Mesenteric fat pad (tissue), 1 donor: ENCODE measurements at regions not wholly inside any gene's neighbourhood (a gene's known extent, or its start where the extent isn't known, plus 50 kb on each side); places are given as distances from the start of the nearest gene placed in this dataset.

Experiments
- DNase-seq: peaks from one replicate; pipeline ENCODE4 v3.0.0-alpha.2; 2020; ENCODE audit warnings: low spot score
- donor health status: DM: yes; HTN: yes; CAD: no.

GRCh38 chr5:103638979-103639378, 76.4 kb upstream of the NUDT12 start:
- DNase-seq, result no peak

- no peak for DNase-seq
Observed at GRCh38 chr5:103624675-103625074, 62.1 kb upstream of the NUDT12 start.

DNA sequence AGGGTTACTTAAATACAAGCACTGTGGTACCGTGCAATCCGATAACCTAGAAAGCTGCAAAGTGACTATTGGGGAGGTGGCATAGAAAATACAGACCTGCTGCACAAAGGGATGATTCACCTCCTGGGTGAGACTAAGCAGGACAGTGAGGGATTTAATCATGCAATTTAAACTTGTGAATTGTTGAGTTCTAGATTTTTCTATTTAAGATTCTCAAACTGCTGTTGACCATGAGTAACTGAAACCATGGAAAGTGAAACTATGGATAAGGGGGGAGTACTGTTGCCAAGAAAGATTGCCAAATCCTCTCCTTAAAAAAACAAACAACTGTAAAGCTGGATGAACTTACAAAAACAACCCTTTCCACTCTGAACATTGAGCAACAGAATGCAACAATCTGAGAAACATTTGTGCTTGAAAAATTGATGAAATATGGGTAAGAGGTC, 61.5 kb upstream of the NUDT12 start:
- no peak for DNase-seq

DNA sequence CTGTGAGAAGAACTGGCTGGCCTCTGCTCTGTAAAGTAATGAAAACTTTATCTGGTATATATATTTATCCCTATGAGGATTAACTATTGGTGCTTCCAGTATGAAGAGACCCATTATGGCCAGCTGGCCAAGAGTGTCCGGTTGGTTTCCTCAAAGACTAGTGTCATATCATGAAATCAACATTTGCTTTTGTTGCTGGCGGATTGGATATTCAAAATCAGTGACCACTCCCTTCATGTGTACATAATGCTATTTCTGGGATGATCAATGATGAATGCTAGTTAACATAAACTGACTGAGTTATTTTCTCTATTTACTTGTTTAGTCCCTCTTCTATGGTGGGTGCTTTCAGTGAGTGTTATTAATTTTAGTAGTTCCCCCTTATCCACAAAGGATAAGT, 60.8 kb upstream of the NUDT12 start:
- no peak for DNase-seq

DNA sequence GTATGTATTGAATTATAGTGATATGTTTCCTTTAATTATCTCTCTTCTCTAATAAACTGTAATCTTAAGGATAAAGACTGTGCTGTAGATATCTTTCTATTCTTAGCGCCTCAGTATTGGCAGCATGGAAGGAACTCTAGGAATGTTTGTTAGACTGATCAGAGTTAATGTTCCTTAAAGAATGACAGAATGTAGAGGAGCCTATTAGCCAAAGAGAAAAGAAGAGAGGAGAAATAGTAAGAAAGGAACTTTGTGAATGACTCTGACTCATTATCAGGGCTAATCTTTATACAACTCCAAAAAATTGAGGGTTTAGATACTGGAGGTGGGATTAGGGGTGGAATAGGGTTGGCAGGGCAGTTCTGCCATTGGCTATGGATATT, 59.0 kb upstream of the NUDT12 start:
- no peak for DNase-seq

DNA sequence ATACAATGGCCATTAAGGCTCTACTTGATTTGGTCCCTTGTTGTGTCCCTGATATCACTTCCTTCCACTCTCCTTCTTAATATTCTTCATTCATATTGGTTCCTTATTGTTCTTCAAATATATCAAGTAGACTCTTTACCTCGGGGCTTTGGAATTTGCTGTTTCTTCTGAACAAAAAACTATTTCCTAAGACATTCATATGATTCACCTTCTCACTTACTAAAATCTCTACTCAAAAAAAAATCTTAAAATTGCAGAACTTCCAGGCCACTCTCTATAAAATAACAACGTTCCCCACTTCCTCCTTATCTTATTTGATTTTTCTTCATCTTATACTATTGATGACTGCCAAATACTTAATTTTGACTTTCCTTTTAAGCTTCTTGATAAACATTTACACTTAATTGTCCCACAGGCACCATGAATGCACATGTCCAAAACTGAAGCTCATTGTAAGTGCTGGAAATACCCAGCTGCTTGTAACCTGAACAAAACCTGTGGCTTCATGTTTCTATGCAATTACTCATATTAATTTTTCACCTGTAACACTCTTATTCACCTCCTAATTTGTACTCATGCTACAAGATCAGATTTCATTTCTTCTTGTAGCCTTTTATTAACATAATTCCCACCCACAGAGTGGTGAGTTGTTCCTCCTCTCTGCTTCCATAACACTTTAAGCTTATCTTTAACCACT, 58.4 kb upstream of the NUDT12 start:
- DNase-seq, result no peak

- no peak for DNase-seq
Observed at GRCh38 chr5:103617913-103618312, 55.3 kb upstream of the NUDT12 start.

DNA sequence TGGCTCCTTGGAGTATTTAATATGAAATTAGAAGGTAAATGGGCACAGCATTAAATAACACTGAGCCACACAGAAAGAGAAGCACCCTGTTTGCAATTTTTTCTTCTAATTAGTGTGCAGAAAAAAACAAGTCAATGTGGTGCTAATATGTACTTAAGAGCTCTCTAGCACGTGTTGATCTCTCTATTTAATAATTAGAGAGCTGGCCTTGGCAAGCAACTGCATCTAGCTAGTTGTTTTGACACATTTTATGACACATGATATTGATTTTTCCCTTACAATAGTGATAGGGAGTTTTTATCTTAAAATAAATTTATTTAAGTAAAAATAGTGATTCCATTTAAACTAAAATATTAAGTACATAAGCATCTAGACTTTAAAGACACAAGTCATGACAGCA, 54.5 kb upstream of the NUDT12 start:
- DNase-seq, result no peak

GRCh38 chr5:103612545-103612944, 50.0 kb upstream of the NUDT12 start:
- DNase-seq, result no peak
